H9 (cell line): ENCODE measurements at regions not wholly inside any gene's neighbourhood (a gene's known extent, or its start where the extent isn't known, plus 50 kb on each side); places are given as distances from the start of the nearest gene placed in this dataset.

Experiments used
- DNase-seq: peaks from one replicate; pipeline ENCODE4 v3.0.0-alpha.2; 2017
- H2AFZ ChIP-seq: one replicate; pipeline ENCODE4 v1.6.1; 2013; ENCODE audit warnings: mild to moderate bottlenecking, low read length, control low read depth, moderate library complexity
- H2AK5ac ChIP-seq: 2 replicates; pipeline ENCODE4 v1.6.1; 2013; ENCODE audit warnings: low read length, control low read depth, mixed read lengths; ENCODE audit not compliant: insufficient read length
- H2BK120ac ChIP-seq: one replicate; pipeline ENCODE4 v1.6.1; 2013; ENCODE audit warnings: low read depth, mild to moderate bottlenecking, low read length, control low read depth, inconsistent platforms; ENCODE audit not compliant: poor library complexity, severe bottlenecking
- H2BK12ac ChIP-seq: 2 replicates; pipeline ENCODE4 v1.6.1; 2013; ENCODE audit warnings: low read length, control low read depth, mixed read lengths, low read depth; ENCODE audit not compliant: insufficient read length
- H2BK15ac ChIP-seq: 2 replicates; pipeline ENCODE4 v1.6.1; 2013; ENCODE audit warnings: low read depth, low read length, control low read depth
- H2BK20ac ChIP-seq: one replicate; pipeline ENCODE4 v1.6.1; 2013; ENCODE audit warnings: low read depth, mild to moderate bottlenecking, low read length, control low read depth, inconsistent platforms; ENCODE audit not compliant: poor library complexity, severe bottlenecking
- H2BK5ac ChIP-seq: 2 replicates; pipeline ENCODE4 v1.6.1; 2013; ENCODE audit warnings: low read length, control low read depth, mixed read lengths; ENCODE audit not compliant: insufficient read length
- H3K14ac ChIP-seq: 2 replicates; pipeline ENCODE4 v1.6.1; 2013; ENCODE audit warnings: low read length, control low read depth; ENCODE audit not compliant: insufficient read depth
- H3K18ac ChIP-seq: 2 replicates; pipeline ENCODE4 v1.6.1; 2013; ENCODE audit warnings: low read depth, mild to moderate bottlenecking, mixed read lengths, low read length, control low read depth; ENCODE audit not compliant: insufficient read length
- H3K23ac ChIP-seq: 2 replicates; pipeline ENCODE4 v1.6.1; 2013; ENCODE audit warnings: low read length, control low read depth, mixed read lengths, low read depth; ENCODE audit not compliant: insufficient read length
- H3K23me2 ChIP-seq: 2 replicates; pipeline ENCODE4 v1.6.1; 2013; ENCODE audit warnings: low read depth, mild to moderate bottlenecking, mixed read lengths, low read length, control low read depth; ENCODE audit not compliant: insufficient read length, poor library complexity, severe bottlenecking
- H3K27ac ChIP-seq: 2 replicates; pipeline ENCODE4 v1.5.1; 2013; ENCODE audit warnings: low read length, control low read depth, mixed read lengths, low read depth; ENCODE audit not compliant: insufficient read length
- H3K27me3 ChIP-seq: 2 replicates; pipeline ENCODE4 v1.6.1; 2013; ENCODE audit warnings: low read length, control low read depth, inconsistent platforms; ENCODE audit not compliant: insufficient read depth
- H3K4ac ChIP-seq: 2 replicates; pipeline ENCODE4 v1.6.1; 2013; ENCODE audit warnings: low read depth, mild to moderate bottlenecking, control low read depth, inconsistent platforms, low read length, moderate library complexity
- H3K4me1 ChIP-seq: 2 replicates; pipeline ENCODE4 v1.6.1; 2013; ENCODE audit warnings: low read length, control low read depth, inconsistent platforms; ENCODE audit not compliant: insufficient read depth
- H3K4me2 ChIP-seq: 2 replicates; pipeline ENCODE4 v1.6.1; 2013; ENCODE audit warnings: low read length, control low read depth, mixed read lengths; ENCODE audit not compliant: insufficient read length, insufficient read depth
- H3K56ac ChIP-seq: 2 replicates; pipeline ENCODE4 v1.6.1; 2013; ENCODE audit warnings: low read depth, mild to moderate bottlenecking, mixed read lengths, low read length, control low read depth; ENCODE audit not compliant: insufficient read length
- H3K79me1 ChIP-seq: 2 replicates; pipeline ENCODE4 v1.6.1; 2013; ENCODE audit warnings: low read depth, mild to moderate bottlenecking, moderate library complexity, low read length, control low read depth, inconsistent platforms; ENCODE audit not compliant: insufficient read depth, poor library complexity, severe bottlenecking
- H3K79me2 ChIP-seq: 2 replicates; pipeline ENCODE4 v1.6.1; 2013; ENCODE audit warnings: low read length, control low read depth, inconsistent platforms; ENCODE audit not compliant: insufficient read depth
- H3K9ac ChIP-seq: 2 replicates; pipeline ENCODE4 v1.6.1; 2013; ENCODE audit warnings: low read length, control low read depth, mixed read lengths; ENCODE audit not compliant: insufficient read length; ENCODE audit errors: extremely low read depth
- H3K9me3 ChIP-seq: one replicate; pipeline ENCODE4 v1.6.1; 2013; ENCODE audit warnings: low read depth, low read length, inconsistent platforms; ENCODE audit not compliant: control insufficient read depth
- H3T11ph ChIP-seq: one replicate; pipeline ENCODE4 v1.6.1; 2013; ENCODE audit warnings: mild to moderate bottlenecking, low read length, control low read depth, inconsistent platforms
- H4K20me1 ChIP-seq: one replicate; pipeline ENCODE4 v1.6.1; 2013; ENCODE audit not compliant: control insufficient read depth, insufficient read length, insufficient read depth
- H4K5ac ChIP-seq: 2 replicates; pipeline ENCODE4 v1.6.1; 2013; ENCODE audit warnings: low read depth, mild to moderate bottlenecking, mixed read lengths, low read length, control low read depth; ENCODE audit not compliant: insufficient read length
- H4K8ac ChIP-seq: replicated peaks from 2 replicates; pipeline ENCODE4 v1.6.1; 2013; ENCODE audit warnings: low read length, control low read depth, mixed read lengths, low read depth; ENCODE audit not compliant: insufficient read length
- H4K91ac ChIP-seq: 2 replicates; pipeline ENCODE4 v1.6.1; 2013; ENCODE audit warnings: low read depth, mild to moderate bottlenecking, moderate library complexity, mixed read lengths, low read length, control low read depth; ENCODE audit not compliant: insufficient read length
- H3K27ac Mint-ChIP-seq, 3 experiments: 2 replicates in 2 of 3; 3 replicates in 1 of 3; pipeline ENCODE4 v1.8.0; 2020 to 2021; ENCODE audit warnings: mixed read lengths in 3 of 3, mild to moderate bottlenecking in 1 of 3, moderate library complexity in 1 of 3
- H3K27me3 Mint-ChIP-seq: 2 replicates; pipeline ENCODE4 v1.8.0; 2021; ENCODE audit warnings: low read depth, mild to moderate bottlenecking, moderate library complexity, mixed read lengths
- H3K36me3 Mint-ChIP-seq, 3 experiments: 2 replicates in 2 of 3; 3 replicates in 1 of 3; pipeline ENCODE4 v1.8.0; 2020 to 2021; ENCODE audit warnings: low read depth in 3 of 3, mixed read lengths in 3 of 3; ENCODE audit not compliant: insufficient read depth in 1 of 3
- H3K4me1 Mint-ChIP-seq, 2 experiments: 2 replicates each; pipeline ENCODE4 v1.8.0; 2020; ENCODE audit warnings: mixed read lengths in 2 of 2
- H3K4me3 Mint-ChIP-seq, 2 experiments: 2 replicates in 1 of 2; 3 replicates in 1 of 2; pipeline ENCODE4 v1.8.0; 2020 to 2021; ENCODE audit warnings: mild to moderate bottlenecking in 2 of 2, mixed read lengths in 2 of 2, moderate library complexity in 1 of 2
- H3K9me3 Mint-ChIP-seq, 2 experiments: 2 replicates in 1 of 2; 3 replicates in 1 of 2; pipeline ENCODE4 v1.8.0; 2020; ENCODE audit warnings: mild to moderate bottlenecking in 2 of 2, mixed read lengths in 2 of 2, moderate library complexity in 1 of 2
- WGBS: extraction: QIAGEN DNeasy Blood & Tissue Kit; methylation state at CpG from one replicate; pipeline ENCODE4 v1.1.7; 2013; ENCODE audit warnings: missing lambda C conversion rate, low lambda C conversion rate, mixed read lengths; ENCODE audit not compliant: insufficient read length; ENCODE audit errors: extremely low coverage; 5-methylcytosine and 5-hydroxymethylcytosine counted together
- TF ChIP-seq, protein P1 (sequence below): fragments of 200-600 bp; sonication (generic); conservative IDR thresholded peaks from 3 replicates; pipeline ENCODE4 v1.8.0; 2021; ENCODE audit warnings: antibody characterized with exemption, mild to moderate bottlenecking

DNA sequence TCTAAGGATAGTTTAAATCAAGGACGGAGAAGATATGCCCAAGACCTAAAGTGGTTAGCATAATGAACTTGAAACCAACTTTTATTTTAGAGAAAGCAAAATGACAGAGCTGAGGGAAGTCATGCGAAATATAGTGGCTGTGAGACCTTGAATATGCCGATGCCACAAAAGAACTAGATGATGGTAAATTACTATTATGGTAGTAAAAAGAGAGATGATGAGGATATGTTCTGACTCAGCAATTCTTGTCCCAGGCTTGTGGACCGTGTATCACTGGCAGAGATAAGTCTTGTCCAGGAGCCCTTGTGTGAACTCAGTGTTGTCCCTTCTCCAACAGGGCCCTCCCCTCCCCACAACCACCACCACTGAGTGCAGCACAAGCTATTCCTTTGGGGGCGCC is 1605.6 kb upstream of the TENM3 start:
- Histone ChIP-seq H3K79me2 (no peaks in the 10 kb centered on the region), H4K91ac (no peak overlapping the region), H3K9ac (no peak overlapping the region), H2BK20ac (no peak overlapping the region), H2BK120ac (no peak overlapping the region), H3K79me1 (no peaks in the 10 kb centered on the region), H4K5ac (no peak overlapping the region), H3K9me3 (no peaks in the 10 kb centered on the region), H3K18ac (no peak overlapping the region), H2BK12ac (no peak overlapping the region), H3K4me2 (no peak overlapping the region), H3T11ph (no peak overlapping the region), H3K23ac (no peak overlapping the region), H3K4ac (no peak overlapping the region), H3K27ac (no peak overlapping the region), H3K27me3 (no peaks in the 10 kb centered on the region), H3K14ac (no peak overlapping the region), H3K23me2 (no peaks in the 10 kb centered on the region), H2AK5ac (no peak overlapping the region), H3K56ac (no peak overlapping the region), H2BK15ac (no peak overlapping the region), H4K20me1 (no peaks in the 10 kb centered on the region), H4K8ac (no peak overlapping the region), H2AFZ (no peak overlapping the region), H3K4me1 (no peaks in the 10 kb centered on the region; the same call in 1 of the 2 replicates), H2BK5ac (no peak overlapping the region)
- DNase-seq, result no peak
- H3K4me1 Mint-ChIP-seq, result peaks cover 17 to 23% of the 10 kb centered on the region in 2 experiments
- H3K27ac Mint-ChIP-seq, result no peak overlapping the region
- no peaks in the 10 kb centered on the region for H3K9me3 Mint-ChIP-seq
- TF ChIP-seq, protein P1, sequence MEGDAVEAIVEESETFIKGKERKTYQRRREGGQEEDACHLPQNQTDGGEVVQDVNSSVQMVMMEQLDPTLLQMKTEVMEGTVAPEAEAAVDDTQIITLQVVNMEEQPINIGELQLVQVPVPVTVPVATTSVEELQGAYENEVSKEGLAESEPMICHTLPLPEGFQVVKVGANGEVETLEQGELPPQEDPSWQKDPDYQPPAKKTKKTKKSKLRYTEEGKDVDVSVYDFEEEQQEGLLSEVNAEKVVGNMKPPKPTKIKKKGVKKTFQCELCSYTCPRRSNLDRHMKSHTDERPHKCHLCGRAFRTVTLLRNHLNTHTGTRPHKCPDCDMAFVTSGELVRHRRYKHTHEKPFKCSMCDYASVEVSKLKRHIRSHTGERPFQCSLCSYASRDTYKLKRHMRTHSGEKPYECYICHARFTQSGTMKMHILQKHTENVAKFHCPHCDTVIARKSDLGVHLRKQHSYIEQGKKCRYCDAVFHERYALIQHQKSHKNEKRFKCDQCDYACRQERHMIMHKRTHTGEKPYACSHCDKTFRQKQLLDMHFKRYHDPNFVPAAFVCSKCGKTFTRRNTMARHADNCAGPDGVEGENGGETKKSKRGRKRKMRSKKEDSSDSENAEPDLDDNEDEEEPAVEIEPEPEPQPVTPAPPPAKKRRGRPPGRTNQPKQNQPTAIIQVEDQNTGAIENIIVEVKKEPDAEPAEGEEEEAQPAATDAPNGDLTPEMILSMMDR, result no peak
- H3K27me3 Mint-ChIP-seq, result no peaks in the 10 kb centered on the region
- no peak overlapping the region for H3K4me3 Mint-ChIP-seq
- no CpG with 5 or more reads among the region's 5 CpGs for WGBS
- no peaks in the 10 kb centered on the region for H3K36me3 Mint-ChIP-seq
